ENCODE measurements at regions not wholly inside any gene's neighbourhood (a gene's known extent, or its start where the extent isn't known, plus 50 kb on each side); places are given as distances from the start of the nearest gene placed in this dataset.

- TF ChIP-seq TEAD4 (IDR thresholded peaks at IDR 0.05): no peak
- no peak for TF ChIP-seq ZBTB7A (IDR thresholded peaks at IDR 0.05; ENCODE audit: low read depth)
- no peak for TF ChIP-seq CEBPB (IDR thresholded peaks at IDR 0.05)
- no peak for TF ChIP-seq EP300 (IDR thresholded peaks at IDR 0.05; ENCODE audit: borderline replicate concordance)
- no peak for TF ChIP-seq TAF1 (IDR thresholded peaks at IDR 0.05; ENCODE audit: low read depth)
- no peak for TF ChIP-seq CREB1 (IDR thresholded peaks at IDR 0.05; ENCODE audit: low read depth)
- TF ChIP-seq MAX (IDR thresholded peaks at IDR 0.05): no peak
- no peak for TF ChIP-seq RAD21 (IDR thresholded peaks at IDR 0.05; ENCODE audit: low read depth)
- no peak for TF ChIP-seq NFIC (IDR thresholded peaks at IDR 0.05)
- no peak for TF ChIP-seq YY1 (IDR thresholded peaks at IDR 0.05; ENCODE audit: low read depth)
- TF ChIP-seq REST (IDR thresholded peaks at IDR 0.05; ENCODE audit: low read depth): no peak
- TF ChIP-seq EGR1 (IDR thresholded peaks at IDR 0.05): no peak
Measured at GRCh38 chr6:144466716-144467115, 181.6 kb downstream of the UTRN start.
